Lower leg skin (tissue), 4 donors: ENCODE measurements at regions not wholly inside any gene's neighbourhood (a gene's known extent, or its start where the extent isn't known, plus 50 kb on each side); places are given as distances from the start of the nearest gene placed in this dataset.

Experiments
- DNase-seq, 2 donors: peaks; one replicate each; pipeline ENCODE4 v3.0.0-alpha.2; 2019; ENCODE audit warnings: low spot score in 2 of 2
- H3K4me3 ChIP-seq: fragments of 200-600 bp; sonication (generic); 2 replicates; pipeline ENCODE4 v1.5.1; 2017; ENCODE audit warnings: mild to moderate bottlenecking, low read depth; ENCODE audit not compliant: poor library complexity, severe bottlenecking
- CTCF ChIP-seq, 3 donors: fragments of 450-650 bp; IDR thresholded peaks; one replicate each; pipeline ENCODE4 v1.5.1; 2016; ENCODE audit warnings: antibody characterized with exemption in 3 of 3, mild to moderate bottlenecking in 3 of 3, moderate library complexity in 2 of 3
- POLR2A ChIP-seq, 2 donors: fragments of 450-650 bp; IDR thresholded peaks; one replicate each; pipeline ENCODE4 v1.6.1; 2016 to 2017; ENCODE audit warnings: antibody characterized with exemption in 2 of 2, mild to moderate bottlenecking in 1 of 2, moderate library complexity in 1 of 2
- whole genome bisulfite sequencing, 2 donors: methylation state at CpG; one replicate each; pipeline ENCODE4 v1.1.5; 2018; 5-methylcytosine and 5-hydroxymethylcytosine counted together
- intact Hi-C: fragments of 100-400 bp; cut with DNase I; formaldehyde crosslinking; loops from one replicate; pipeline ENCODE4 v1.15.0; 2023; ENCODE audit warnings: low total_unique reads

GRCh38 chr11:91199866-91200265 lies 977.0 kb upstream of the CHORDC1 start:
- 65 to 74% methylated on average over 1 of the region's 1 CpG for WGBS, 2 donors
- intact Hi-C loops = no loop called here
- H3K4me3 ChIP-seq = no peak overlapping the region
- DNase-seq = no peak
- TF ChIP-seq CTCF (IDR thresholded peaks at IDR 0.05) (no peak), POLR2A (IDR thresholded peaks at IDR 0.05) (no peak)

GRCh38 chr11:91194546-91194945 lies 971.7 kb upstream of the CHORDC1 start:
- TF ChIP-seq POLR2A (IDR thresholded peaks at IDR 0.05) (no peak), CTCF (IDR thresholded peaks at IDR 0.05) (no peak)
- no peak overlapping the region for H3K4me3 ChIP-seq
- no peak for DNase-seq
- 16 to 24% methylated on average over 2 of the region's 2 CpGs for WGBS, 2 donors
- intact Hi-C loops = no loop called here

- H3K4me3 ChIP-seq = no peak overlapping the region
- DNase-seq = no peak
- intact Hi-C loops = no loop called here
- TF ChIP-seq CTCF (IDR thresholded peaks at IDR 0.05) (no peak), POLR2A (IDR thresholded peaks at IDR 0.05) (no peak)
- 91 to 92% methylated on average over 6 of the region's 6 CpGs for WGBS, 2 donors
Measured at GRCh38 chr11:91188484-91188883, 965.6 kb upstream of the CHORDC1 start.

GRCh38 chr11:91187314-91187713 lies 964.5 kb upstream of the CHORDC1 start:
- intact Hi-C loops = no loop called here
- no peak for DNase-seq

GRCh38 chr11:91178366-91178765 lies 955.5 kb upstream of the CHORDC1 start:
- DNase-seq = no peak
- 36 to 44% methylated on average over 1 of the region's 1 CpG for WGBS, 2 donors
- H3K4me3 ChIP-seq = no peak overlapping the region
- intact Hi-C loops = no loop called here
- no peak for TF ChIP-seq CTCF (IDR thresholded peaks at IDR 0.05)
- no peak for TF ChIP-seq POLR2A (IDR thresholded peaks at IDR 0.05)

More at GRCh38 chr11:91187314-91187713, 964.5 kb upstream of the CHORDC1 start:
- 55 to 75% methylated on average over 2 of the region's 2 CpGs for WGBS, 2 donors
- H3K4me3 ChIP-seq = no peak overlapping the region
- TF ChIP-seq POLR2A (IDR thresholded peaks at IDR 0.05) (no peak), CTCF (IDR thresholded peaks at IDR 0.05) (no peak)

- no peak for TF ChIP-seq POLR2A (IDR thresholded peaks at IDR 0.05)
- no peak for TF ChIP-seq CTCF (IDR thresholded peaks at IDR 0.05)
- no peak for DNase-seq
- H3K4me3 ChIP-seq = no peak overlapping the region
- intact Hi-C loops = no loop called here
Measured at GRCh38 chr11:91174734-91175133, 951.9 kb upstream of the CHORDC1 start.
